Muscle of leg (tissue), 3 donors: ENCODE measurements at regions not wholly inside any gene's neighbourhood (a gene's known extent, or its start where the extent isn't known, plus 50 kb on each side); places are given as distances from the start of the nearest gene placed in this dataset.

Source experiments
- DNase-seq: peaks from one replicate; pipeline ENCODE4 v3.0.0; 2013
- H3K27ac ChIP-seq: one replicate; pipeline ENCODE4 v1.5.1; 2013; ENCODE audit warnings: mild to moderate bottlenecking, low read length, control low read depth
- H3K27me3 ChIP-seq: one replicate; pipeline ENCODE4 v1.6.1; 2013; ENCODE audit warnings: low read length; ENCODE audit not compliant: control insufficient read depth, insufficient read depth
- H3K36me3 ChIP-seq: one replicate; pipeline ENCODE4 v1.6.1; 2013; ENCODE audit warnings: low read length; ENCODE audit not compliant: control insufficient read depth, insufficient read depth
- H3K4me1 ChIP-seq: one replicate; pipeline ENCODE4 v1.6.1; 2013; ENCODE audit warnings: low read length; ENCODE audit not compliant: control insufficient read depth, insufficient read depth
- H3K4me3 ChIP-seq: one replicate; pipeline ENCODE4 v1.5.1; 2013; ENCODE audit warnings: low read length, control low read depth
- H3K9me3 ChIP-seq: replicated peaks from 2 replicates; pipeline ENCODE4 v1.6.1; 2013; ENCODE audit warnings: low read depth, low read length; ENCODE audit not compliant: control insufficient read depth
- WGBS: methylation state at CpG from one replicate; pipeline ENCODE4 v1.1.5; 2013; ENCODE audit warnings: missing lambda C conversion rate; ENCODE audit not compliant: insufficient coverage; 5-methylcytosine and 5-hydroxymethylcytosine counted together

GRCh38 chr5:58241389-58241788 lies 218.5 kb downstream of the PLK2 start:
- Histone ChIP-seq H3K4me1 (no peaks in the 10 kb centered on the region), H3K27me3 (no peaks in the 10 kb centered on the region), H3K4me3 (no peak overlapping the region), H3K27ac (peak overlapping the region; percentile 48), H3K36me3 (no peaks in the 10 kb centered on the region), H3K9me3 (no peaks in the 10 kb centered on the region)
- WGBS: 81% methylated on average over 3 of the region's 3 CpGs
- DNase-seq: peak; percentile 40

- Histone ChIP-seq H3K4me3 (no peak overlapping the region), H3K4me1 (no peaks in the 10 kb centered on the region), H3K9me3 (no peaks in the 10 kb centered on the region), H3K36me3 (no peaks in the 10 kb centered on the region), H3K27ac (no peak overlapping the region), H3K27me3 (no peaks in the 10 kb centered on the region)
- DNase-seq: no peak
- 86% methylated on average over 1 of the region's 3 CpGs for WGBS
Measured at GRCh38 chr5:58240322-58240721, 219.6 kb downstream of the PLK2 start.

- no peak overlapping the region for H3K27ac ChIP-seq
- no peaks in the 10 kb centered on the region for H3K36me3 ChIP-seq
- no peaks in the 10 kb centered on the region for H3K9me3 ChIP-seq
- DNase-seq: no peak
- H3K4me1 ChIP-seq: no peaks in the 10 kb centered on the region
- no peak overlapping the region for H3K4me3 ChIP-seq
- no CpG with 5 or more reads among the region's 3 CpGs for WGBS
- no peaks in the 10 kb centered on the region for H3K27me3 ChIP-seq
Measured at GRCh38 chr5:58239731-58240130, 220.2 kb downstream of the PLK2 start.

GRCh38 chr5:58239045-58239444 lies 220.8 kb downstream of the PLK2 start:
- no peaks in the 10 kb centered on the region for H3K36me3 ChIP-seq
- H3K27ac ChIP-seq: no peak overlapping the region
- no CpG with 5 or more reads among the region's 1 CpG for WGBS
- H3K27me3 ChIP-seq: no peaks in the 10 kb centered on the region
- H3K9me3 ChIP-seq: no peaks in the 10 kb centered on the region
- no peaks in the 10 kb centered on the region for H3K4me1 ChIP-seq
- H3K4me3 ChIP-seq: no peak overlapping the region
- no peak for DNase-seq

- no peaks in the 10 kb centered on the region for H3K36me3 ChIP-seq
Measured at GRCh38 chr5:58236498-58236897, 223.4 kb downstream of the PLK2 start.

GRCh38 chr5:58235299-58235698 lies 224.6 kb downstream of the PLK2 start:
- no CpG with 5 or more reads among the region's 3 CpGs for WGBS
- Histone ChIP-seq H3K27ac (no peak overlapping the region), H3K4me1 (no peaks in the 10 kb centered on the region), H3K9me3 (no peaks in the 10 kb centered on the region), H3K27me3 (no peaks in the 10 kb centered on the region), H3K4me3 (no peak overlapping the region), H3K36me3 (no peaks in the 10 kb centered on the region)
- DNase-seq: peak; percentile 29

More at GRCh38 chr5:58236498-58236897, 223.4 kb downstream of the PLK2 start:
- H3K27me3 ChIP-seq: no peaks in the 10 kb centered on the region
- WGBS: no CpG with 5 or more reads among the region's 3 CpGs
- H3K9me3 ChIP-seq: no peaks in the 10 kb centered on the region
- H3K27ac ChIP-seq: no peak overlapping the region
- H3K4me3 ChIP-seq: no peak overlapping the region
- no peak for DNase-seq
- no peaks in the 10 kb centered on the region for H3K4me1 ChIP-seq

GRCh38 chr5:58232130-58232529 lies 227.8 kb downstream of the PLK2 start:
- H3K4me3 ChIP-seq: no peak overlapping the region
- no peaks in the 10 kb centered on the region for H3K36me3 ChIP-seq
- no peak for DNase-seq
- no peak overlapping the region for H3K27ac ChIP-seq
- H3K27me3 ChIP-seq: no peaks in the 10 kb centered on the region
- no CpG with 5 or more reads among the region's 5 CpGs for WGBS
- no peaks in the 10 kb centered on the region for H3K4me1 ChIP-seq
- H3K9me3 ChIP-seq: no peaks in the 10 kb centered on the region

- Histone ChIP-seq H3K9me3 (no peaks in the 10 kb centered on the region), H3K27ac (no peak overlapping the region), H3K4me3 (no peak overlapping the region), H3K27me3 (no peaks in the 10 kb centered on the region), H3K4me1 (no peaks in the 10 kb centered on the region), H3K36me3 (no peaks in the 10 kb centered on the region)
- no peak for DNase-seq
- WGBS: no CpG with 5 or more reads among the region's 1 CpG
Measured at GRCh38 chr5:58231041-58231440, 228.8 kb downstream of the PLK2 start.

- H3K36me3 ChIP-seq: no peaks in the 10 kb centered on the region
- H3K4me3 ChIP-seq: no peak overlapping the region
- H3K4me1 ChIP-seq: no peaks in the 10 kb centered on the region
- H3K27ac ChIP-seq: no peak overlapping the region
- no peaks in the 10 kb centered on the region for H3K27me3 ChIP-seq
- WGBS: 66% methylated on average over 3 of the region's 5 CpGs
- no peak for DNase-seq
- H3K9me3 ChIP-seq: no peaks in the 10 kb centered on the region
Measured at GRCh38 chr5:58228896-58229295, 231.0 kb downstream of the PLK2 start.

- H3K9me3 ChIP-seq: no peaks in the 10 kb centered on the region
- no peaks in the 10 kb centered on the region for H3K27me3 ChIP-seq
- no peak overlapping the region for H3K4me3 ChIP-seq
- no peak overlapping the region for H3K27ac ChIP-seq
- no peaks in the 10 kb centered on the region for H3K36me3 ChIP-seq
- DNase-seq: no peak
- 100% methylated on average over 2 of the region's 3 CpGs for WGBS
- no peaks in the 10 kb centered on the region for H3K4me1 ChIP-seq
Measured at GRCh38 chr5:58227858-58228257, 232.0 kb downstream of the PLK2 start.

GRCh38 chr5:58224661-58225060 lies 235.2 kb downstream of the PLK2 start:
- no peaks in the 10 kb centered on the region for H3K27me3 ChIP-seq
- no peaks in the 10 kb centered on the region for H3K4me1 ChIP-seq
- no CpG with 5 or more reads among the region's 5 CpGs for WGBS
- no peak overlapping the region for H3K4me3 ChIP-seq
- peak; percentile 44 for DNase-seq
- no peak overlapping the region for H3K27ac ChIP-seq
- no peaks in the 10 kb centered on the region for H3K36me3 ChIP-seq
- no peaks in the 10 kb centered on the region for H3K9me3 ChIP-seq
